ENCODE measurements at regions not wholly inside any gene's neighbourhood (a gene's known extent, or its start where the extent isn't known, plus 50 kb on each side); places are given as distances from the start of the nearest gene placed in this dataset.

- DNase-seq (ENCODE audit: low read depth, low spot score) (no peak), ATAC-seq (no peak)
- POLR2A ChIA-PET: no interaction called here
- no peak for TF ChIP-seq CTCF (IDR thresholded peaks at IDR 0.05)
- no peak for TF ChIP-seq POLR2AphosphoS5 (IDR thresholded peaks at IDR 0.05; ENCODE audit: low read depth, low read length)
- TF ChIP-seq SIN3A (IDR thresholded peaks at IDR 0.05; ENCODE audit: borderline replicate concordance, insufficient read depth, low read depth, low read length): no peak
- TF ChIP-seq REST (IDR thresholded peaks at IDR 0.05; ENCODE audit: insufficient read depth in 1 of 2, low read depth in 2 of 2, low read length in 1 of 2): no peak
- no peak for TF ChIP-seq TCF7L2 (IDR thresholded peaks at IDR 0.05; ENCODE audit: low read depth, low read length)
- Histone ChIP-seq H3K27ac (ENCODE audit: low read length) (no peak overlapping the region), H3K4me1 (ENCODE audit: control insufficient read depth, insufficient read depth, low read length) (no peaks in the 10 kb centered on the region), H3K27me3 (ENCODE audit: control insufficient read depth, insufficient read depth, low read length) (0 out of 2 replicates have a peak, but pooled peaks cover 9% of the 10 kb centered on the region), H3K4me3 (ENCODE audit: low read depth in 2 of 2, low read length in 2 of 2) (no peak overlapping the region), H3K36me3 (ENCODE audit: control insufficient read depth, insufficient read depth, low read length) (no peaks in the 10 kb centered on the region), H3K9me3 (ENCODE audit: control insufficient read depth, insufficient read depth, low read depth, low read length) (no peaks in the 10 kb centered on the region)
- BruUV-seq (replicated peaks): no TSS peak
- CTCF ChIA-PET: no interaction called here
- intact Hi-C loops (cut with micrococcal nuclease; ENCODE audit: unreplicated experiment): no loop called here
- in situ Hi-C loops (cut with HindIII; ENCODE audit: low pct_unique_long_range_greater_than_20kb, low sequenced_read_pairs): no loop called here
These were observed 61.2 kb upstream of the CHST1 start for GRCh38 chr11:45726493-45727054.

- Histone ChIP-seq H3K4me1 (ENCODE audit: control insufficient read depth, insufficient read depth, low read length) (no peaks in the 10 kb centered on the region), H3K36me3 (ENCODE audit: control insufficient read depth, insufficient read depth, low read length) (no peaks in the 10 kb centered on the region), H3K9me3 (ENCODE audit: control insufficient read depth, insufficient read depth, low read depth, low read length) (no peaks in the 10 kb centered on the region), H3K27me3 (ENCODE audit: control insufficient read depth, insufficient read depth, low read length) (0 out of 2 replicates have a peak, but pooled peaks cover 9% of the 10 kb centered on the region), H3K27ac (ENCODE audit: low read length) (no peak overlapping the region), H3K4me3 (ENCODE audit: low read depth in 2 of 2, low read length in 2 of 2) (no peak overlapping the region)
- TF ChIP-seq POLR2AphosphoS5 (IDR thresholded peaks at IDR 0.05; ENCODE audit: low read depth, low read length) (no peak), TCF7L2 (IDR thresholded peaks at IDR 0.05; ENCODE audit: low read depth, low read length) (no peak), REST (IDR thresholded peaks at IDR 0.05; ENCODE audit: insufficient read depth in 1 of 2, low read depth in 2 of 2, low read length in 1 of 2) (no peak), SIN3A (IDR thresholded peaks at IDR 0.05; ENCODE audit: borderline replicate concordance, insufficient read depth, low read depth, low read length) (no peak)
- in situ Hi-C loops (cut with HindIII; ENCODE audit: low pct_unique_long_range_greater_than_20kb, low sequenced_read_pairs) (no loop called here), intact Hi-C loops (cut with micrococcal nuclease; ENCODE audit: unreplicated experiment) (no loop called here)
- POLR2A ChIA-PET: no interaction called here
- ATAC-seq: no peak
- DNase-seq (ENCODE audit: low read depth, low spot score): no peak
- CTCF ChIA-PET: no interaction called here
- no TSS peak for BruUV-seq (replicated peaks)
These were observed 60.5 kb upstream of the CHST1 start for GRCh38 chr11:45725776-45726492.
